Motor neuron (in vitro differentiated cells): ENCODE measurements at regions not wholly inside any gene's neighbourhood (a gene's known extent, or its start where the extent isn't known, plus 50 kb on each side); places are given as distances from the start of the nearest gene placed in this dataset.

Experiments
- ATAC-seq, 8 experiments: fragments of 200-7000 bp; cut with Tn5 transposase; replicated peaks in 6 of 8; 2 replicates each; pipeline ENCODE4 v1.8.0; 2021; ENCODE audit warnings: mild to moderate bottlenecking in 8 of 8, moderate library complexity in 8 of 8
- H3K27ac ChIP-seq, 2 donors: fragments of 250-450 bp; sonication (Bioruptor Pico); 2 replicates each; pipeline ENCODE4 v1.9.0; 2021; ENCODE audit warnings: antibody characterized with exemption in 2 of 2, mild to moderate bottlenecking in 2 of 2, moderate library complexity in 1 of 2
- H3K4me1 ChIP-seq, 2 donors: fragments of 250-450 bp; sonication (Bioruptor Pico); replicated peaks in 1 of 2; 2 replicates each; pipeline ENCODE4 v1.6.1; 2021; ENCODE audit warnings: antibody characterized with exemption in 2 of 2, mild to moderate bottlenecking in 2 of 2, moderate library complexity in 1 of 2
- H3K4me3 ChIP-seq, 5 donors: fragments of 250-450 bp; sonication (Bioruptor Pico); 2 replicates each; pipeline ENCODE4 v1.9.0; 2021; ENCODE audit warnings: antibody characterized with exemption in 5 of 5, mild to moderate bottlenecking in 5 of 5, moderate library complexity in 4 of 5
- WGBS, 10 experiments: fragments of 450-650 bp; shearing (Covaris generic); methylation state at CpG; one replicate each; pipeline ENCODE4 v1.0.0; 2022; 5-methylcytosine and 5-hydroxymethylcytosine counted together
- in situ Hi-C, 9 experiments: fragments of 400-800 bp; cut with MboI; loops; one replicate each; pipeline ENCODE4 v1.15.0; 2021; ENCODE audit warnings: low sequenced_read_pairs in 9 of 9, low pct_unique_long_range_greater_than_20kb in 2 of 9; ENCODE audit not compliant: unreplicated experiment in 9 of 9

GRCh38 chr2:128457716-128458115, 139.0 kb upstream of the HS6ST1 start:
- Histone ChIP-seq H3K27ac (no peak overlapping the region), H3K4me1 (peaks cover 15 to 33% of the 10 kb centered on the region in 2 donors), H3K4me3 (no peak overlapping the region)
- 40 to 100% (median 78%) methylated on average over 1 to 4 of the region's 5 CpGs; no CpG with 5 or more reads in 4 of the 10 experiments for WGBS, 10 experiments
- in situ Hi-C loops, result no loop called here
- ATAC-seq, result no peak

DNA sequence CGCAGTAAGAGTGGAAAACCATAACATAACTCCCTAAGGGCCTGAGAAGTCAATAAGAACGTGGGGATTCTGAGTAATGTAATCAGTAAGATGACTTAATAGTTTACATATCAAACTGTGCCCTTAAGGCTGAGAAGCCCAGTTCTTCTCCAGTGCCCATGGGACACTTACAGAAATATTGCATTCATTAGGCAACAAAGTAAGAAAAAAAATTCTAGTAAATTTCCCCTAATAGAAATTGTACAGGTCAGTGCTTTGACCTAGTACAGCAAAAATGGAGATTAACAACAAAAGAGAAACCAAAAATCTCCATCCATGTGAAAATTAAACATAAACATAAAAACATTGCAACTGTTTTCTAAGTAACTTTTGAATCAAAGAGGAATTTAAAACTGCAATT, 139.8 kb upstream of the HS6ST1 start:
- no peak overlapping the region for H3K4me3 ChIP-seq
- ATAC-seq, result peak in 2 of 8 experiments; percentile 18 to 46
- no peak overlapping the region for H3K27ac ChIP-seq
- in situ Hi-C loops, result no loop called here
- peaks cover 17 to 26% of the 10 kb centered on the region in 2 donors for H3K4me1 ChIP-seq
- WGBS, 10 experiments, result 0 to 79% (median 35%) methylated on average over 1 to 2 of the region's 2 CpGs; no CpG with 5 or more reads in 3 of the 10 experiments

DNA sequence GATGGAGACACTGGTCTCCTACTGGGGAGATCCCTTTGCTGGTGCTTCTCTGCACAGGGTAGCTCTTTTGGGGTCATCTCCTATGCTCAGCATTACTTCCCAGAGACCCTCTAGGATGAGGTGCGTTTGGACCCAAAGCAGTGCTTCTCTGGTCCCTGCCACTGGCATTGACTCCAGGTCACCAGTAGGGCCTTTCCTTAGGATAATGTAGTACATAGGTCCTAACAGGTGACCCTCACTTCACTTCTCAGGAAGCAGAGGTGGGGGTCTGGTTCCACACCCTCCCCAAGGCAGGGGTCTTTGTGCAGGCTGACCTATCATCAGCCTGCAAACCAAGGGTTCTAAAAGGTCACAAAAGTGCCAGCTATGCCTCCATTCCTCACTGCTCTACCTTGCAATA, 145.8 kb upstream of the HS6ST1 start:
- WGBS, 10 experiments, result 40 to 100% (median 100%) methylated on average over 1 of the region's 1 CpG; no CpG with 5 or more reads in 6 of the 10 experiments
- Histone ChIP-seq H3K4me3 (no peak overlapping the region), H3K27ac (no peak overlapping the region), H3K4me1 (peaks cover 3 to 4% of the 10 kb centered on the region in 2 donors)
- in situ Hi-C loops, result no loop called here
- ATAC-seq, result no peak

DNA sequence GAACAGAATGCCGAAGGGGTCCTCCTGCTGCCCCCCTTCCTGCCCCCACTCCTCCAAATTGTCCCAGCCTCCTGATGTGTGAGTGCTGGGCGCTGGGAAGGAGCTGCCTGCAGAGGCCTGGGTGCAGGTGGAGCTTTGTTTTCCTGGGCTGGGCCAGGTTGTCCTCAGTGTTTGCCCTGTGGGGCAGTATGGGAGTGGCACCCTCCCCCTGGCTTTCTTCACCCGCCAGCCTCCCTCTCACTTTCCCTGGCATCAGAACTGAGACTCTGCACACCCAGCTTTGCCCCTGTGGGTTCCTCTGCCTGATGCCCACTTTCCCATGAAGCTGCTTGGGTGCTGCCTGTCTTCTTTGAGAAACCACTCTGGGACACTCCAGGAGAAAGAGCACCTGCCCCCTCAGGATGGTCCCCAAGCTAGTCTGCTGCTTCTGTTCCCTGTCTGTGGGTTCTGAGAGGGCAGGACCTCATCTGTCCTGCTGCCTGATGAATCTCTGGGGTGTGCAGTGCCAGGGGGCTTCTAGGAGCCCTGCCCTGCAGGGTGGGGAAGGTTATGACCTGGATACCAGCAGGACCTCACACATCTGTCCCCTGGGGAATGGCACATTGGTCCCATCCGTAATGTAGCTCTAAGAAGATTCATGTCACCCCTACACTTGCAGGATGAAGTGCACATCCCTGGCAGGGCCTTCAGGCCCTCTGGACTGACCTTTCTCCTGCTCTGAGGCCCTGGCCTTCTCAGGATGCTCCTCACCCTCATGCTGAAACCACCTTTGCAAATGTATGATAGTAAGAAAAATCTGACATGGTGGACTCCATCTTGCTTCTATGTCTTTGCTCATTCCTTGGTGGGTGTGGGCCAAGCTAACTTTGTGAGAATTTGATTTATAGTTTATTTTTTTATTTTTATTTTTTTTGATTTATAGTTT, 146.8 kb upstream of the HS6ST1 start:
- no peak for ATAC-seq
- WGBS, 10 experiments, result 40 to 100% (median 71%) methylated on average over 1 to 2 of the region's 4 CpGs; no CpG with 5 or more reads in 3 of the 10 experiments
- in situ Hi-C loops, result no loop called here
- Histone ChIP-seq H3K4me1 (peaks cover 0 to 2% of the 10 kb centered on the region in 2 donors), H3K27ac (no peak overlapping the region), H3K4me3 (no peak overlapping the region)

GRCh38 chr2:128466376-128466775, 147.7 kb upstream of the HS6ST1 start:
- no peak overlapping the region for H3K4me3 ChIP-seq
- peaks cover 0 to 2% of the 10 kb centered on the region in 2 donors for H3K4me1 ChIP-seq
- WGBS, 10 experiments, result 0% methylated on average over 1 of the region's 2 CpGs; no CpG with 5 or more reads in 9 of the 10 experiments
- in situ Hi-C loops, result no loop called here
- no peak for ATAC-seq
- no peak overlapping the region for H3K27ac ChIP-seq

DNA sequence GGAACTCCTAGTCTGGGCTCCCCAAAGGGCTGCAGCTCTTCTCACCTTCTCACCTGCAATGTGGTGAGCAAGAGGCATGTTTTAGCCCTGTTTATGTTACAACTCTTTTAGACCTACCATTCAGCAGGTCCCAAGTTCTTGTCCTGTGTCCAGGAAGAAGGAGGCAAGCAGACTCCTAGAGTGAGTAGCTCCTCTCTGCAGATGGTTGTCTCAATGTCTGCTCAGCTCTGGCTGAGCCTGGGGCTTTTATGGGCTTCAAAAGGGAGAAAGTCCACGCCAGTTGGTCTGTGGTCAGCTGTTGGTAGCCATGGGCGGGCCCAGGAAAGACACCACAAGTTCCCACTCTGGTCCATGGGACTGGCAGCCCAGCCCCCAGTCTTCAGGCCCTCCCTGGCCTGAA, 148.1 kb upstream of the HS6ST1 start:
- no peak overlapping the region for H3K27ac ChIP-seq
- no peak for ATAC-seq
- no peak overlapping the region for H3K4me3 ChIP-seq
- H3K4me1 ChIP-seq, result peaks cover 0 to 2% of the 10 kb centered on the region in 2 donors
- in situ Hi-C loops, result no loop called here
- WGBS, 10 experiments, result 100% methylated on average over 1 to 2 of the region's 2 CpGs; no CpG with 5 or more reads in 7 of the 10 experiments

DNA sequence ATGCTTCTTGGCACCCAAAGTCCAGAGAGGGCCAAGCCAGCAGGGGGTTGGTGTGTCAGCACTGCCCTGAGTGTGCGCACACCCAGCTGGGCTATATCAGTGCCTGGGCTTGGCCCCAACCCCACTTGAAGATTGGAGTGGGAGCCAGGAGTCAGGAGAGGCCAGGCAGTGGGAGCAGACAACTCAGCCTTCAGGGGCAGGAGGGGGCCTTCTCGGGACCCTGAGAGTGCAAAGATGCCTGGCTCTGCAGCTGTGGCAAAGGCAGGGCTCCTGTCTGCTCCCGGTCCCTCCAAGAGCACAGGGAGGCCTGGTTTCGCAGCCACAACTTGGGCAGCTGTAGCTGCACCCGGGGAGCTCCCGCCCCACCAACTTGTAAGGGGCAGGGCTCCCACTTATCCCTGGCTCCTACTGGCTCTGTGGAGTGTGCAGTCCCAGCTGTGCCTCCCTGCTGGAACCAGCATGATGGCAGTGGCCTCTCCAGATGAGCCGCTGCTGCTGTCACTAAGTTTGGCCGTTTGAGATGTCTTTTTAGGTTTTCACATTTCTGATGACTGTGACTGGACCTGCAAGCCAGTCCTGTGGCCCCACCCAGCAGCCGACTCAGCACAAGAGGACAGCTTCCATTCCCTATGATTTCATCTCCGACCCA, 148.8 kb upstream of the HS6ST1 start:
- in situ Hi-C loops, result no loop called here
- Histone ChIP-seq H3K27ac (no peak overlapping the region), H3K4me3 (no peak overlapping the region), H3K4me1 (peaks cover 4 to 6% of the 10 kb centered on the region in 2 donors)
- ATAC-seq, result peak in 2 of 8 experiments; percentile 61 to 81
- 20 to 100% (median 85%) methylated on average over 1 to 7 of the region's 10 CpGs; no CpG with 5 or more reads in 5 of the 10 experiments for WGBS, 10 experiments

DNA sequence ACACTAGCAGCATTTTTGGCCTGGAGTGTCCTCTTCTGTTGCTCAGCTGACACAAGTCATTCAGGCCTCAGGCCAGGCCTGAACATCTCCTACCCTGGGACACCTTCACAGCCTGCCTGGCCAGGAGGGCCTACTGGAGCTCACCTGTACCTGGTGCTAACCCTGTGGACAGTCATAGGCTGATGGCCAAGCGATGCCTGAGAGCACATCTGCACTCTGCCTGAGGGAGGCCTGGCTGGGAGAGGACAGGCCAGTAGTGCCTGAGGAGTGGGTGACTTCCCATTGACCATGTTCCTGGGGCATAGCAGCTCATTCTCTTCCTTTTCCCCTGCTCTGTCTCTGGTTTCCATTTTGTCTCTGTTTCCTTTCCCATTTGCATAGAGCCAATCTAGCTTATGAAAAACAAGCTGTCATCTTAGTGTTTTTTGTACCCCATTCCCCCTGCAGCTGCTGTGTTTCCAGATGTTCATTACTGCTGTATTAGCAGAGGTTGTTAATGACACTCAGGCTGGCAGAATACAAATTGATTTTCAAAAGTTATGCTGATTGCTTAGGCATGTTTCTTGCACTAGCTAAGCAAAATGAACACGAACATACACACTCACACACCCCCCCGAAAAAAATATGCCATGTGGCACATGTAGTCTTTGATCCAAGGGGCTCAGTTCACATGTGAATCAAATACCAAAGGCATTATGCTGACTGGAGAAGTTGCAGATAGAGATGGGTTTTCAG, 149.7 kb upstream of the HS6ST1 start:
- no peak overlapping the region for H3K4me3 ChIP-seq
- in situ Hi-C loops, result no loop called here
- WGBS, 10 experiments, result 0 to 92% (median 47%) methylated on average over 1 to 3 of the region's 3 CpGs; no CpG with 5 or more reads in 2 of the 10 experiments
- H3K27ac ChIP-seq, result no peak overlapping the region
- ATAC-seq, result no peak
- peaks cover 13% of the 10 kb centered on the region in 2 donors for H3K4me1 ChIP-seq

GRCh38 chr2:128469203-128469602, 150.5 kb upstream of the HS6ST1 start:
- in situ Hi-C loops, result no loop called here
- Histone ChIP-seq H3K4me3 (no peak overlapping the region), H3K27ac (no peak overlapping the region), H3K4me1 (peaks cover 20 to 21% of the 10 kb centered on the region in 2 donors)
- no peak for ATAC-seq
- WGBS, 10 experiments, result 60 to 100% (median 82%) methylated on average over 1 of the region's 1 CpG; no CpG with 5 or more reads in 6 of the 10 experiments

- Histone ChIP-seq H3K27ac (no peak overlapping the region), H3K4me1 (peaks cover 20 to 26% of the 10 kb centered on the region in 2 donors), H3K4me3 (no peak overlapping the region)
- ATAC-seq, result no peak
- WGBS, 10 experiments, result 87 to 100% methylated on average over 3 of the region's 3 CpGs; no CpG with 5 or more reads in 8 of the 10 experiments
- in situ Hi-C loops, result no loop called here
Observed at GRCh38 chr2:128469875-128470274, 151.2 kb upstream of the HS6ST1 start.

DNA sequence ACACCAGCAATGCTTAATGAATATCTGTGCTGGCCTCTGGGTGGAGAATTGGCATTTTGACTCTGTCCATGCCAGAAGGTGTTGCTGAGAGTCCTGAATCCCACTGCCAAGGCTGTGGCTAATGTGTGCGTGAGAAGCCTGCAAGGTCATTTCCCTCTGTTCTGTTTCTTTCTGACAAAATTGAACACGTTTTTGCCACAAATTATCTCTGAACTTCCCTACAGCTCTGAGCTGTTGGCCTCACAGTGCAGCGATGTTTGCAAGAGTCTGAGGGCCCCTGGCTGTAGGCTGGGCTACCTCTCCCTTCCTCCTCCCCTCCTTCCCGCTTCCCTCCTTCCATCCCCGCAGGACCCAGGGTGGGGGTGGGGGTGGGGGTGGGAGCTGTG, 154.1 kb upstream of the HS6ST1 start:
- Histone ChIP-seq H3K27ac (peak overlapping the region; percentile 40 to 70), H3K4me1 (peaks cover 22 to 32% of the 10 kb centered on the region in 2 donors), H3K4me3 (no peak overlapping the region)
- peak in 6 of 8 experiments; percentile 17 to 81 (median 66) for ATAC-seq
- in situ Hi-C loops, result no loop called here
- WGBS, 10 experiments, result 40 to 100% (median 80%) methylated on average over 1 to 2 of the region's 5 CpGs; no CpG with 5 or more reads in 5 of the 10 experiments

DNA sequence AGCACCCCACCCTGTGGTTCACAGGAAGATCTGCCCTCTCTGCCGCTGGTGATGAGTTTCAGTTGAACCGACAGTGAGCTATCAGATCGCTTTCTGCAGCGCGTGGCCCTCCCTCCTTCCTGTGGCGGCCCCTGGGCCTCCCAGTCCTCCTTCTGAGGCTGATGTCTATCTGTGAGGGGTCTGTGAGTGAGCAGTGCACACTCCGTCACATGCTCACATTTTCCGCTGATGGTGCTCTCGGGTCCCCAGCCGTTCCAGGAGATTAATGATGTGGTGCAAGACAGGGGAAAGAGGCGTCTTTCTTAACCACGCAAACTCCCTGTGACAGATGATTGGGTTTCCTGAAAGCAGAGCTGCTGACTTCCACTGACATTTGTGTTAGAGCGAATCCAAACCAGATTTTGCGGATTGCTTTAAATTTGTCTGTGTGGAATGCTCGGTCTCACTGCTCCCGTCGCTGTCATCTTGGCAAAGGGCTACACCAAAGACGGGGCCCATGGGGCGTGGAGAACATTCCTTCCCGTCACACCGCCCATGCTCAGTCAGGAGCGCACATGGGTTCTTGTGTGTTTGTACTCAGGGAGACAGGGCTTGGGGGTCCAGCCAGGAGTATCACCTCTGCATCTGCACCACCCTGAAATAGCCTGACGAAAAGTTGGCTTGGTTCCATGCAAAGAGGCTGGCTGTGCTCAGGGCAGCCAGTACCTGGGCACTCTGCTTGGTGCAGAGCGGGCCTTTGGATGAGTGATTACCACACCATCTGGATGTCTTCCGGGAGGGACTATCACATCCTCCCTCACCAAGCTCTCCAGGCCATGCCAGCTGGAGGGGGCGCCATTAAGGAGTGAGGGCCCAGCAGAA, 154.7 kb upstream of the HS6ST1 start:
- peak; percentile 59 to 96 (median 95) for ATAC-seq
- Histone ChIP-seq H3K4me3 (no peak overlapping the region), H3K27ac (peak overlapping the region; percentile 66 to 70), H3K4me1 (peaks cover 22 to 35% of the 10 kb centered on the region in 2 donors)
- in situ Hi-C loops, result no loop called here
- 5 to 70% (median 28%) methylated on average over 1 to 9 of the region's 26 CpGs; no CpG with 5 or more reads in 2 of the 10 experiments for WGBS, 10 experiments
